ENCODE measurements at regions not wholly inside any gene's neighbourhood (a gene's known extent, or its start where the extent isn't known, plus 50 kb on each side); places are given as distances from the start of the nearest gene placed in this dataset.

DNA sequence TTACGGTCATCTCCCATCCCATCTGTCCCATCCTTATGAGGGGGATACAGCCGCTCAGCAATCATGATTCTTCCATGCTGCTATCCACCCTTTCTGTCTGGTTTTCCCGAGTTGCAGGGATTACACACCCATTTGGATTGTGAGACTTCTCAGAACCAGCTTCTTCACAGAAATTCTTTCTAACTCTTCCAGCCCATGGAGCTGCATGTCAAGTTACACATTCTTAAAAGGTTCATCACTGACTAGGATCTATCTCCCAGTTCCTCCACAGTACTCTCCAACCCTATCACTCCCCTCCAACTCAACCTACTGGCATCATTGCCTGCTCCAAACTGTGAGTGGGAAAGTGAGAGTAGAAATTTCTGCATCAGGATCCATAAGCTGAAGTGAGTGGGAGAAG, 558.2 kb upstream of the TNP1 start:
- DNase-seq (ENCODE audit: low spot score), result no peak
- H3K36me3 ChIP-seq (replicated peaks in 1 of 2; ENCODE audit: control insufficient read depth in 1 of 2, insufficient read depth in 2 of 2, low read length in 2 of 2), result no peaks in the 10 kb centered on the region
- no peak overlapping the region for H2AFZ ChIP-seq (ENCODE audit: low read length)
- no peaks in the 10 kb centered on the region for H4K20me1 ChIP-seq (ENCODE audit: insufficient read depth, low read length)
- no peaks in the 10 kb centered on the region for H3K9me3 ChIP-seq (ENCODE audit: low read length)
- CTCF ChIA-PET (ENCODE audit: low intra/inter-chr PET ratio, low total read pairs), result no interaction called here
- no peak overlapping the region for H3K9ac ChIP-seq (ENCODE audit: insufficient read depth, low read depth, low read length)
- no peak for ATAC-seq
- no peaks in the 10 kb centered on the region; a peak in 1 of 5 replicates for H3K27me3 ChIP-seq (ENCODE audit: control insufficient read depth in 1 of 2, insufficient read depth in 2 of 2, low read length in 2 of 2)
- no peak overlapping the region for H3K4me3 ChIP-seq (replicated peaks in 1 of 3; ENCODE audit: insufficient read depth in 1 of 3, low read depth in 2 of 3, low read length in 3 of 3)
- FAIRE-seq, result no peak
- POLR2A ChIA-PET, result no interaction called here
- WGBS (ENCODE audit: low lambda C conversion rate), result 32% methylated on average over 3 of the region's 3 CpGs
- H3K79me2 ChIP-seq (ENCODE audit: insufficient read depth, low read length), result no peaks in the 10 kb centered on the region
- in situ Hi-C loops (cut with HindIII; ENCODE audit: extremely low pct_ligation_motif_present, low pct_unique_long_range_greater_than_20kb) (no loop called here), intact Hi-C loops (cut with micrococcal nuclease; ENCODE audit: unreplicated experiment) (no loop called here)
- H3K4me2 ChIP-seq (ENCODE audit: low read depth, low read length), result no peak overlapping the region
- H3K4me1 ChIP-seq (ENCODE audit: insufficient read depth, low read length), result no peaks in the 10 kb centered on the region
- H3K27ac ChIP-seq (ENCODE audit: extremely low read length, insufficient read depth, low read length), result no peak overlapping the region
- no TSS peak for BruUV-seq (replicated peaks)
- no peak for TF ChIP-seq ZEB1 (IDR thresholded peaks at IDR 0.05; ENCODE audit: insufficient replicate concordance, low read depth)
- TF ChIP-seq, protein P1, sequence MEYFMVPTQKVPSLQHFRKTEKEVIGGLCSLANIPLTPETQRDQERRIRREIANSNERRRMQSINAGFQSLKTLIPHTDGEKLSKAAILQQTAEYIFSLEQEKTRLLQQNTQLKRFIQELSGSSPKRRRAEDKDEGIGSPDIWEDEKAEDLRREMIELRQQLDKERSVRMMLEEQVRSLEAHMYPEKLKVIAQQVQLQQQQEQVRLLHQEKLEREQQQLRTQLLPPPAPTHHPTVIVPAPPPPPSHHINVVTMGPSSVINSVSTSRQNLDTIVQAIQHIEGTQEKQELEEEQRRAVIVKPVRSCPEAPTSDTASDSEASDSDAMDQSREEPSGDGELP (IDR thresholded peaks at IDR 0.05; ENCODE audit: borderline replicate concordance, low read depth), result no peak
- TF ChIP-seq, protein P2, sequence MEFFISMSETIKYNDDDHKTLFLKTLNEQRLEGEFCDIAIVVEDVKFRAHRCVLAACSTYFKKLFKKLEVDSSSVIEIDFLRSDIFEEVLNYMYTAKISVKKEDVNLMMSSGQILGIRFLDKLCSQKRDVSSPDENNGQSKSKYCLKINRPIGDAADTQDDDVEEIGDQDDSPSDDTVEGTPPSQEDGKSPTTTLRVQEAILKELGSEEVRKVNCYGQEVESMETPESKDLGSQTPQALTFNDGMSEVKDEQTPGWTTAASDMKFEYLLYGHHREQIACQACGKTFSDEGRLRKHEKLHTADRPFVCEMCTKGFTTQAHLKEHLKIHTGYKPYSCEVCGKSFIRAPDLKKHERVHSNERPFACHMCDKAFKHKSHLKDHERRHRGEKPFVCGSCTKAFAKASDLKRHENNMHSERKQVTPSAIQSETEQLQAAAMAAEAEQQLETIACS (CRISPR knock-in tag; IDR thresholded peaks at IDR 0.05), result no peak
- TF ChIP-seq ZNF557 (CRISPR knock-in tag; IDR thresholded peaks at IDR 0.05), result no peak
- TF ChIP-seq GATAD1 (CRISPR knock-in tag; IDR thresholded peaks at IDR 0.05), result no peak
- TF ChIP-seq, protein P3, sequence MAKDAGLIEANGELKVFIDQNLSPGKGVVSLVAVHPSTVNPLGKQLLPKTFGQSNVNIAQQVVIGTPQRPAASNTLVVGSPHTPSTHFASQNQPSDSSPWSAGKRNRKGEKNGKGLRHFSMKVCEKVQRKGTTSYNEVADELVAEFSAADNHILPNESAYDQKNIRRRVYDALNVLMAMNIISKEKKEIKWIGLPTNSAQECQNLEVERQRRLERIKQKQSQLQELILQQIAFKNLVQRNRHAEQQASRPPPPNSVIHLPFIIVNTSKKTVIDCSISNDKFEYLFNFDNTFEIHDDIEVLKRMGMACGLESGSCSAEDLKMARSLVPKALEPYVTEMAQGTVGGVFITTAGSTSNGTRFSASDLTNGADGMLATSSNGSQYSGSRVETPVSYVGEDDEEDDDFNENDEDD (CRISPR knock-in tag; IDR thresholded peaks at IDR 0.05; ENCODE audit: borderline replicate concordance), result no peak
- TF ChIP-seq, protein P4, sequence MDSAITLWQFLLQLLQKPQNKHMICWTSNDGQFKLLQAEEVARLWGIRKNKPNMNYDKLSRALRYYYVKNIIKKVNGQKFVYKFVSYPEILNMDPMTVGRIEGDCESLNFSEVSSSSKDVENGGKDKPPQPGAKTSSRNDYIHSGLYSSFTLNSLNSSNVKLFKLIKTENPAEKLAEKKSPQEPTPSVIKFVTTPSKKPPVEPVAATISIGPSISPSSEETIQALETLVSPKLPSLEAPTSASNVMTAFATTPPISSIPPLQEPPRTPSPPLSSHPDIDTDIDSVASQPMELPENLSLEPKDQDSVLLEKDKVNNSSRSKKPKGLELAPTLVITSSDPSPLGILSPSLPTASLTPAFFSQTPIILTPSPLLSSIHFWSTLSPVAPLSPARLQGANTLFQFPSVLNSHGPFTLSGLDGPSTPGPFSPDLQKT (CRISPR knock-in tag; IDR thresholded peaks at IDR 0.05; ENCODE audit: borderline replicate concordance), result no peak
- TF ChIP-seq, protein P5, sequence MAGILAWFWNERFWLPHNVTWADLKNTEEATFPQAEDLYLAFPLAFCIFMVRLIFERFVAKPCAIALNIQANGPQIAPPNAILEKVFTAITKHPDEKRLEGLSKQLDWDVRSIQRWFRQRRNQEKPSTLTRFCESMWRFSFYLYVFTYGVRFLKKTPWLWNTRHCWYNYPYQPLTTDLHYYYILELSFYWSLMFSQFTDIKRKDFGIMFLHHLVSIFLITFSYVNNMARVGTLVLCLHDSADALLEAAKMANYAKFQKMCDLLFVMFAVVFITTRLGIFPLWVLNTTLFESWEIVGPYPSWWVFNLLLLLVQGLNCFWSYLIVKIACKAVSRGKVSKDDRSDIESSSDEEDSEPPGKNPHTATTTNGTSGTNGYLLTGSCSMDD (CRISPR knock-in tag; IDR thresholded peaks at IDR 0.05), result no peak
- TF ChIP-seq, protein P6, sequence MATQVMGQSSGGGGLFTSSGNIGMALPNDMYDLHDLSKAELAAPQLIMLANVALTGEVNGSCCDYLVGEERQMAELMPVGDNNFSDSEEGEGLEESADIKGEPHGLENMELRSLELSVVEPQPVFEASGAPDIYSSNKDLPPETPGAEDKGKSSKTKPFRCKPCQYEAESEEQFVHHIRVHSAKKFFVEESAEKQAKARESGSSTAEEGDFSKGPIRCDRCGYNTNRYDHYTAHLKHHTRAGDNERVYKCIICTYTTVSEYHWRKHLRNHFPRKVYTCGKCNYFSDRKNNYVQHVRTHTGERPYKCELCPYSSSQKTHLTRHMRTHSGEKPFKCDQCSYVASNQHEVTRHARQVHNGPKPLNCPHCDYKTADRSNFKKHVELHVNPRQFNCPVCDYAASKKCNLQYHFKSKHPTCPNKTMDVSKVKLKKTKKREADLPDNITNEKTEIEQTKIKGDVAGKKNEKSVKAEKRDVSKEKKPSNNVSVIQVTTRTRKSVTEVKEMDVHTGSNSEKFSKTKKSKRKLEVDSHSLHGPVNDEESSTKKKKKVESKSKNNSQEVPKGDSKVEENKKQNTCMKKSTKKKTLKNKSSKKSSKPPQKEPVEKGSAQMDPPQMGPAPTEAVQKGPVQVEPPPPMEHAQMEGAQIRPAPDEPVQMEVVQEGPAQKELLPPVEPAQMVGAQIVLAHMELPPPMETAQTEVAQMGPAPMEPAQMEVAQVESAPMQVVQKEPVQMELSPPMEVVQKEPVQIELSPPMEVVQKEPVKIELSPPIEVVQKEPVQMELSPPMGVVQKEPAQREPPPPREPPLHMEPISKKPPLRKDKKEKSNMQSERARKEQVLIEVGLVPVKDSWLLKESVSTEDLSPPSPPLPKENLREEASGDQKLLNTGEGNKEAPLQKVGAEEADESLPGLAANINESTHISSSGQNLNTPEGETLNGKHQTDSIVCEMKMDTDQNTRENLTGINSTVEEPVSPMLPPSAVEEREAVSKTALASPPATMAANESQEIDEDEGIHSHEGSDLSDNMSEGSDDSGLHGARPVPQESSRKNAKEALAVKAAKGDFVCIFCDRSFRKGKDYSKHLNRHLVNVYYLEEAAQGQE (IDR thresholded peaks at IDR 0.05; ENCODE audit: borderline replicate concordance in 1 of 2, low read depth in 1 of 2, low read length in 2 of 2), result no peak
- TF ChIP-seq RFXAP (CRISPR knock-in tag; IDR thresholded peaks at IDR 0.05; ENCODE audit: borderline replicate concordance), result no peak
- TF ChIP-seq, protein P7, sequence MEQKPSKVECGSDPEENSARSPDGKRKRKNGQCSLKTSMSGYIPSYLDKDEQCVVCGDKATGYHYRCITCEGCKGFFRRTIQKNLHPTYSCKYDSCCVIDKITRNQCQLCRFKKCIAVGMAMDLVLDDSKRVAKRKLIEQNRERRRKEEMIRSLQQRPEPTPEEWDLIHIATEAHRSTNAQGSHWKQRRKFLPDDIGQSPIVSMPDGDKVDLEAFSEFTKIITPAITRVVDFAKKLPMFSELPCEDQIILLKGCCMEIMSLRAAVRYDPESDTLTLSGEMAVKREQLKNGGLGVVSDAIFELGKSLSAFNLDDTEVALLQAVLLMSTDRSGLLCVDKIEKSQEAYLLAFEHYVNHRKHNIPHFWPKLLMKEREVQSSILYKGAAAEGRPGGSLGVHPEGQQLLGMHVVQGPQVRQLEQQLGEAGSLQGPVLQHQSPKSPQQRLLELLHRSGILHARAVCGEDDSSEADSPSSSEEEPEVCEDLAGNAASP (CRISPR knock-in tag; IDR thresholded peaks at IDR 0.05; ENCODE audit: borderline replicate concordance), result no peak
- no peak for TF ChIP-seq IKZF4 (CRISPR knock-in tag; IDR thresholded peaks at IDR 0.05; ENCODE audit: borderline replicate concordance, low read depth, not compliant biosample characterization)
